Erythroblast (primary cell): ENCODE measurements at regions not wholly inside any gene's neighbourhood (a gene's known extent, or its start where the extent isn't known, plus 50 kb on each side); places are given as distances from the start of the nearest gene placed in this dataset.

Experiments
- GATA1 ChIP-seq: IDR thresholded peaks from 2 replicates; pipeline ENCODE4 v1.6.1; 2011; ENCODE audit warnings: low read depth, mild to moderate bottlenecking, control low read depth, low read length, moderate library complexity
- POLR2A ChIP-seq: IDR thresholded peaks from 2 replicates; pipeline ENCODE4 v1.6.1; 2011; ENCODE audit warnings: mild to moderate bottlenecking, low read length

- TF ChIP-seq POLR2A (no peak), GATA1 (no peak)
Observed at GRCh38 chr12:62008703-62009102, 251.5 kb upstream of the USP15 start.
